ENCODE measurements at regions not wholly inside any gene's neighbourhood (a gene's known extent, or its start where the extent isn't known, plus 50 kb on each side); places are given as distances from the start of the nearest gene placed in this dataset.
A peak's percentile ranks its signal among the peaks of the same experiment; 100 is the strongest.

DNA sequence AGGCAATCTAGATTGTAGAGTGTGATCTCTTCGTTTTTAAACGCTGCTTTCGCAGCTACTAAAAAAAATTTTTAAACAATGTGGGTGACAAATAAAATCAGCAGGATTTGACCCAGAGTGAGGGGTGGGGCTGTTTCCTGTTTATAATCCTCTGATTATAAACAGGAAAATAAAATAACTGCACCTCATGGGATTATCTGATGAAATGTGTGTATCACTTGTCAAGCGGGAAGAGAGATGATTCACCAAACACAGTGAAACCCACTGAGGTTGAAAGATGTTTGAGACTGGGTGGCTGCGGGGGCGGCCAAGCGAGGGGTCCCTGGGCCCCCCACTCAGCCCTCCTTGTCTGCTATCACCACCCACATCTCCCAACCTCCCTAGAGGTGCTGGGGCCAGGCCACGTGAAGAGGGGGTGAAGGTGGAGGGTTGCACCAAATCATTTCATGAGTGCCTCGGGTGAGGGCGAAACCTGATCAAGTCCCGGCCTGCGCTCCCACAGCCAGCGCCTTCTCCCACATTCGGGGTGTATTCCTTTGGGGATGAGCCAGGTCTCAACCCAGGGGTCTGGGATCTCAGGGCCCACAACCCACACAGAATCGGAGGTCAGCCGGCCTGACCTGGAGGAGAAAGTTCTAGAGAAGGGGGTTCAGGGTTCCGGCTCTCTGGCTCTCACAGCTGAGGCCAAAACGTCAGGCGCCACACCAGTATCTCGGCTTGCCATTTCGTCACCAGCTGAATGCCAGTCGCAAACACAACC is 212.5 kb downstream of the BMP7 start:
- TF ChIP-seq ZFX (IDR thresholded peaks at IDR 0.05) = no peak
- TF ChIP-seq, protein P1, sequence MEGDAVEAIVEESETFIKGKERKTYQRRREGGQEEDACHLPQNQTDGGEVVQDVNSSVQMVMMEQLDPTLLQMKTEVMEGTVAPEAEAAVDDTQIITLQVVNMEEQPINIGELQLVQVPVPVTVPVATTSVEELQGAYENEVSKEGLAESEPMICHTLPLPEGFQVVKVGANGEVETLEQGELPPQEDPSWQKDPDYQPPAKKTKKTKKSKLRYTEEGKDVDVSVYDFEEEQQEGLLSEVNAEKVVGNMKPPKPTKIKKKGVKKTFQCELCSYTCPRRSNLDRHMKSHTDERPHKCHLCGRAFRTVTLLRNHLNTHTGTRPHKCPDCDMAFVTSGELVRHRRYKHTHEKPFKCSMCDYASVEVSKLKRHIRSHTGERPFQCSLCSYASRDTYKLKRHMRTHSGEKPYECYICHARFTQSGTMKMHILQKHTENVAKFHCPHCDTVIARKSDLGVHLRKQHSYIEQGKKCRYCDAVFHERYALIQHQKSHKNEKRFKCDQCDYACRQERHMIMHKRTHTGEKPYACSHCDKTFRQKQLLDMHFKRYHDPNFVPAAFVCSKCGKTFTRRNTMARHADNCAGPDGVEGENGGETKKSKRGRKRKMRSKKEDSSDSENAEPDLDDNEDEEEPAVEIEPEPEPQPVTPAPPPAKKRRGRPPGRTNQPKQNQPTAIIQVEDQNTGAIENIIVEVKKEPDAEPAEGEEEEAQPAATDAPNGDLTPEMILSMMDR (conservative IDR thresholded peaks at IDR 0.05) = no peak
- H3K27ac ChIP-seq = no peak overlapping the region

DNA sequence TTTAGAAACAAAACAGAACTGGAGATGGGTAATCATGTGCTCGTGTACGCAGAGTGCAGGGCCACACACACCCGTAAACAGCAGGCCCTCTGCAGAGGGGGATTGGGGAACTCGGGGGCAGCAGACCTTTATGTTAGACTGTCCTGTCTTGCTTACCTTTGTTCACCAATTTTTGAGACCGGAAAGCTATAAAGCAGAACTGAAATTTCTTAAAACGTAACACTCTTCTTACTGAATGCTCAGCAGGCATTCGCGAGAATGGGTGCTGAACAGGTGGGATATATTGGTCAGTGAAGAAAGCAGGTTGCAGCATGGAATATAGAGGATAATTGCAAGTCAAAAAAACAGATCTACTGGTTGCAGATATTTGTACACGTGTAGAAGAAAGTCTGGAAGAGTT is 211.1 kb downstream of the BMP7 start:
- TF ChIP-seq ZFX (IDR thresholded peaks at IDR 0.05) = no peak
- TF ChIP-seq, protein P1 (conservative IDR thresholded peaks at IDR 0.05) = no peak
- H3K27ac ChIP-seq = no peak overlapping the region

DNA sequence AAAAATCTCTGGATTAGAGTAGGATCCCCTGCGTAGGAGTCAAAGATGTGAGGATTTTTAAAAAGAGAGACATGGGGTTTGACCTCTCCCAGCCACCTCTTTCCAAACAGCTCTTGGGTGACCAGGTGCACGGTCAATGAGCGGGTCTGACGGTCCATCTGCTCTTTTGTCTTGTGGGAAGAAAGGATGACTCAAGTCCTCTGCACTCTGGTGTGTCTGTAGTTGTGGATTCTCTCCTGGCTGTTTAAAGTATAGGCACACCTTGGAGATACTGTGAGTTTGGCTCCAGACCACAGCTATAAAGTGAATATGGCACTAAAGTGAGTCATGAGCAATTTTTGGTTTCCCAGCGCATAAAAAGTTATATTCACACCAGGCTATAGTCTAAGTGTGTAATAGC is 209.8 kb downstream of the BMP7 start:
- TF ChIP-seq, protein P1 (conservative IDR thresholded peaks at IDR 0.05) = no peak
- TF ChIP-seq ZFX (IDR thresholded peaks at IDR 0.05) = no peak
- no peak overlapping the region for H3K27ac ChIP-seq

DNA sequence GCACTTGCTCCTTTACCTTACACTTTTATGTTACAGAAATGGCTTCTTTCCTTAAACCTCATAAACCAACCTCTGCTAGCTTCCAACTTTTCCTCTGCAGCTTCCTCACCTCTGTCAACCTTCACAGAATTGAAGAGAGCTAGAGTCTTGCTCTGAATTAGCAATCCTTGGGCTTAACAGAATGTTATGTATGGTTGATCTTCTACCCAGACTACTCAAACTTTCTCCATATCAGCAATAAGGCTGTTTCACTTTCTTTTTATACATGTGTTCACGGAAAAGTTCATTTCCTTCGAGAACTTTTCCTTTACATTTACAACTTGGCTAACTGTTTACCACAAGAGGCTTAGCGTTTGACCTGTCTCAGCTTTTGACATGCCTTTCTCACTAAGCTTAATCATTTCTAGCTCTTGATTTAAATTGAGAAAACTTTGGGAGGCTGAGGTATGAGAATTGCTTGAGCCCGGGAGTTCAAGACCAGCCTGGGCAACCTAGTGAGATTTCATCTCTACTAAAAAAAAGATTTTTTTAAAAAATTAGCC is 207.3 kb downstream of the BMP7 start:
- TF ChIP-seq, protein P1 (conservative IDR thresholded peaks at IDR 0.05) = no peak
- no peak for TF ChIP-seq ZFX (IDR thresholded peaks at IDR 0.05)
- H3K27ac ChIP-seq = no peak overlapping the region

DNA sequence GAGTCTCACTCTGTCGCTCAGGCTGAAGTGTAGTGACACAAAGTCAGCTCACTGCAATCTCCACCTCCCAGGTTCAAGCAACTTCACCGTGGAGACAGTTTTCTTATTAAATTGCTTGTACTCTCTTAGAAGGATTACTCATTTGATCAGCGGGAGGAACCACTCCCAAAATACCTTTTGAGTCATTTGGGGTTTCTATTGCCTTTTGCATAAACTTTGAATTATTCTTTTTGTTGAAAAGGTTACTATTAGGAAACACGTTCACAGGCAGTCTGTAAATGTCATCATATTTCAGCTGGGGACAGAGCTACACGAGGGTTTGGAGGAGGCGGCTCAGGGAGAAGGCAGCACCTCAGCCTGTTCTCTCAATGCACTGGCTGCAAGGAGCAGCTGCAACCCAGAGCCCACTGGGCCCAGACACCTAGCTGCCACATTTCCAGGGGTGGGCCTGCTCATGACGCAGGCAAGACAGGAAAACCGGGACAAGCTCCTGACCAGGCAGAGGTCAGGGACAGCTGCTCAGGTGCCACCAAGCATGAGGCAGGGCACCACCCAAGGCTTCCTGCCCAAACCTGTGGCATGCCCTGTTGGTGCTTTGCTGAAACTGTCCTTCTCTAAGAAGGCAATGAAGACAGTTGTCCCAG is 205.9 kb downstream of the BMP7 start:
- no peak overlapping the region for H3K27ac ChIP-seq
- TF ChIP-seq, protein P1 (conservative IDR thresholded peaks at IDR 0.05) = no peak
- TF ChIP-seq ZFX (IDR thresholded peaks at IDR 0.05) = no peak

DNA sequence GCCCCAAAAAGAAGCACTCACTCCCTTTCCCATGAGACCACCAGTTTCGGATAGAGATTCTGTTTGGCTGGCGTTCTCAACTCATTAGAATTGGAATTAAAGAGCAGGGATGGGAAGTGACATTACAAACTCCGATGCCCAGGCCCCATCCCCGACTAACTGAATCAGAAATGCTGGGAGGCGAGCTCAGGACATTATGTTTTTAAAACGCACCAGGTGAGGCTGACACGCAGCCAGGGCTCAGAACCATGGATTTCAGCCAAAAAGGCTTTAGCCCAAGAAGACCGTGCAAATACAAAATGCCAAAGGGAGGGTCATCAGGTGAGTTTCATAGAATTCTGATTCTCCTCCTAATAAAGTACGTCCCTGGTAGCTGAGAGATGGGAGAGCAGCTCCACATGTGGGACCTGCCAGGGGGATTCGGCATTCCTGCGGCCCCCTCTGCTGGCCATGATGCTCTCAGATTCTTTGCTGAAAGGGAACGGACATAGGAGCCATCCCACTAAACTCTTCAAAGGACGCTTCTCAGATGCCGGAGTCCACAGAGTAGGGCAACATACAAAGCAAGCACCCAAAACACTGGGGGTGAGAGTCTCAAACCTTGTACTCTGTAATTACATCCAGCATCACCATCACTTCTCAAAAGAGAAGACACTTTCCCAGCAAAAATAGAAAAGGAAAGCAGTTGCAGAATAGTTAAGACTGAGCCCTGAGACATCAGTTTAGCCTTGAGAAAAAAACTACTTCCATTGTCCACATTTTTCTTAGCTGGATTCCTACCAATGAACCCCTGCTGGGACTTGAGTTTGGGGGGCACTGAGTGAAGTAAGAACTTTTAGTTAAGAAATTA is 205.2 kb downstream of the BMP7 start:
- H3K27ac ChIP-seq = no peak overlapping the region

More for the DNA sequence above, 205.2 kb downstream of the BMP7 start:
- TF ChIP-seq, protein P1 (conservative IDR thresholded peaks at IDR 0.05) = peak; percentile 62
- TF ChIP-seq ZFX (IDR thresholded peaks at IDR 0.05) = no peak
